ENCODE measurements at regions not wholly inside any gene's neighbourhood (a gene's known extent, or its start where the extent isn't known, plus 50 kb on each side); places are given as distances from the start of the nearest gene placed in this dataset.

DNA sequence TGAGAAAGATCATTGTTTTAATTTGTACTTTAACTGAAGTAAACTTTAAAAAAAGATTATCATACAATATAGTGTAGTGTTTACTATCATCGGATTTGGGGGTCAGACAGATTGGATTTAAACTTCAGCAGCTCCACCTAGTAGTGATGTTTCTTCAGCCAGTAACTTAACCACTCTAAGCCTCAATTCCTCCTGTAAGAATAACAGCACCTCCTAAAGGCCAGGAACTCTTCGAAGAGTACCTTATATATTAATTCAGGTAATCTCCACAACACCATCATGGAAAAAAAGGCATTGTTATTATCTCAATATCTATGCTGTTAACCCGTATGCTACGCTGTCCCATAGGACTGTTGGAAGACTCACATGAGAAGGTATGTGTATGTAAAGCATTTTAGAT, 69.0 kb upstream of the DLGAP1 start:
- DNase-seq, result no peak

DNA sequence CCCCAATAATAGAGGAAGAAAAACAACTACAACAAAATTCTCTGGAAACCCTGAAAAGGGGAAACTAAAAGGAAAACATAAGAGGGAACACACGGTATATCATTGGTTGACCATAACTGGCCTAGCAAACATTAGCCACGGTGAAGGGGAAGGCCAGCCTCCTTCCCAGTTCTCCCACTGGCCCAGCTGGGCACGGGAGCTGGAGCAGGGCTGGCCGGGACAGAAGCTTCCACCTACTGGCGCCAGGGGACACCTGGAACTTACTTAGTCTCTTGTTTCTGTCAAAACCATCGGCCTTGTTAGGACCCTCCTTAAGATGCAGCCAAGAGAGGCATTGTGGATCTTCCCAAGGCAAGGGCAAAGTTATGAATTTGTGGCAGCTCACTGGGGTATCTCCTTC, 56.1 kb upstream of the DLGAP1 start:
- DNase-seq, result no peak

DNA sequence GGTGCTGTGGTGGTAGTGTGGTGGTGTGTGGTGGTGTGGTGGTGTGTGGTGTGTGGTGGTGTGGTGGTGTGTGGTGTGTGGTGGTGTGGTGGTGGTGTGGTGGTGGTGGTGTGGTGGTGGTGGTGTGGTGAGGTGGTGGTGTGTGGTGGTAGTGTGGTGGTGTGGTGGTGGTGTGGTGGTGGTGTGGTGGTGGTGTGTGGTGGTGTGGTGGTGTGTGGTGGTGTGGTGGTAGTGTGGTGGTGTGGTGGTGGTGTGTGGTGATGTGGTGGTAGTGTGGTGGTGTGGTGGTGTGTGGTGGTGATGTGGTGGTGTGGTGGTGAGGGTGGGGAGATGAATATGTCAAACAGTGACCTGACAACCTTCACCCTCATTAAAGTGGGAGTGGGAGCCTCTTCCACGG, 55.6 kb upstream of the DLGAP1 start:
- no peak for DNase-seq

DNA sequence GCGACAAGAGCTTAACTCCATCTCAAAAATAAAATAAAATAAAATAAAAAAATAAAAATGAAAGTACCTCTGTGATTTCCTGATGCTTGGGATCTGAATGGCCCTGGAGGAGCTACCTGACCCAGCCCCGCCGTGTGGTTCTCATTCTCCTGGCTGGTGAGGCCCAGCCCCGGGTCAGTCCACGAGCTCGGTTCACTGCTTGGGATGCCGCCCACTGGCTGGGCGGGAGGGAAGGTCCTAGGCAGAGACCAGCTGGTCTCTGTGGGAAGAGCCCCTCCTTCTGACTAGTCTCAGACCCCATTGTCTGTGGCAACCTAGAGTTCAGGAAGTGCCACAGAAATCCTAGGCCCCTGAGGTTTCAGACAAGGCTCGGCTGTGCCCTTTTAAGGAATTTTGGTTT, 55.1 kb upstream of the DLGAP1 start:
- DNase-seq, result no peak
